Adrenal gland (tissue), 5 donors: ENCODE measurements at regions not wholly inside any gene's neighbourhood (a gene's known extent, or its start where the extent isn't known, plus 50 kb on each side); places are given as distances from the start of the nearest gene placed in this dataset.

Experiments
- CTCF ChIP-seq, 6 experiments: fragments of 450-650 bp in 4 of 6; fragments of 200-600 bp in 2 of 6; sonication (generic) in 1 of 6; IDR thresholded peaks; 1 replicate in 5 of 6; 2 replicates in 1 of 6; pipeline versions ENCODE4 v1.5.1 to v1.8.0; 2016 to 2021; ENCODE audit warnings: antibody characterized with exemption in 6 of 6, mild to moderate bottlenecking in 2 of 6, moderate library complexity in 1 of 6
- POLR2A ChIP-seq, 2 donors: fragments of 450-650 bp; IDR thresholded peaks; one replicate each; pipeline ENCODE4 v1.6.1; 2017; ENCODE audit warnings: antibody characterized with exemption in 2 of 2, mild to moderate bottlenecking in 2 of 2, moderate library complexity in 1 of 2
- donor health status: DM: no; HTN: no; CAD: no.

GRCh38 chr2:76387294-76387693 lies 676.6 kb upstream of the GCFC2 start:
- TF ChIP-seq CTCF (IDR thresholded peaks at IDR 0.05) (no peak), POLR2A (IDR thresholded peaks at IDR 0.05) (no peak)
